Occipital lobe (tissue), 2 donors: ENCODE measurements at regions not wholly inside any gene's neighbourhood (a gene's known extent, or its start where the extent isn't known, plus 50 kb on each side); places are given as distances from the start of the nearest gene placed in this dataset. TPM values are rescaled to one million over a fixed set of nuclear protein-coding genes. Genes with fewer than 3 reads are reported as not detected.

ENCODE experiments used
- DNase-seq: peaks from one replicate; lab custom pipeline; 2025; lab: John Stamatoyannopoulos, UW
- small RNA-seq: library from RNA; depleted of rRNA; stranded (forward); fragments of <200 nt; gene quantifications from one replicate; pipeline ENCODE3, GENCODE V24; 2014

DNA sequence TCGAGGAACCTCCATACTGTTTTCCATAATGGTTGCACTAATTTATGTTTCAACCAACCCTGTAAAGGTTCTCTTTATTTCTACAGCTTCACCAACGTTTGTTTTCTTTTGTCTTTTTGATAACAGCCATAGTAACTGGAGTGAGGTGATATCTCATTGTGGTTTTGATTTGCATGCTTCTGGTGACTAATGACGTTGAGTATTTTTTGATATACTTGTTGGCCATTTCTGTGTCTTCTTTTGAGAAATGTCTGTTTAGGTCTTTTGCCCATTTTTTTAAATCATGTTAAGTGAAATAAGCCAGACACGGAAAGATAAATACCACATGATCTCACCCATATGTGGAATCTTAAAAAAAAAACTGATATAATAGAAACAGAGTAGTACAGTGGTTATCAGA is 74.8 kb upstream of the SMIM21 start:
- no peak for DNase-seq

DNA sequence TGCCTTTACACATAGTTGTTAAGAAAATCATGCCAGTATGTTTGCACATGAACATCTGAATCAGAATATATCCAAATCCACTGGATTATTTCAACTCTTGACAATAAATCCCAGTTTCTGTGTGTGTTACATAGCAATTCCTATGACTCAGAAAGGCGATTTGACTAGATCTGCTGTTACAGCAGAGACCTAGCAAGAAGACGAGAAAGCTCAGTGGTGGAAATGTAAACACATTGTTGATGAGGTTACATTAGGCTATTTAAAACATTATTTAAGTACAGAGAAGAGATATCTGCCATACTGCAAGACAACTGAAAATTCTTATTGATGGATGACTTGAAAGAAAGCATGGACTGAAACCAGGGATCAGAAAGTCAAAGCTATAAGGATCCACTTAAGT is 73.0 kb upstream of the SMIM21 start:
- no peak for DNase-seq

DNA sequence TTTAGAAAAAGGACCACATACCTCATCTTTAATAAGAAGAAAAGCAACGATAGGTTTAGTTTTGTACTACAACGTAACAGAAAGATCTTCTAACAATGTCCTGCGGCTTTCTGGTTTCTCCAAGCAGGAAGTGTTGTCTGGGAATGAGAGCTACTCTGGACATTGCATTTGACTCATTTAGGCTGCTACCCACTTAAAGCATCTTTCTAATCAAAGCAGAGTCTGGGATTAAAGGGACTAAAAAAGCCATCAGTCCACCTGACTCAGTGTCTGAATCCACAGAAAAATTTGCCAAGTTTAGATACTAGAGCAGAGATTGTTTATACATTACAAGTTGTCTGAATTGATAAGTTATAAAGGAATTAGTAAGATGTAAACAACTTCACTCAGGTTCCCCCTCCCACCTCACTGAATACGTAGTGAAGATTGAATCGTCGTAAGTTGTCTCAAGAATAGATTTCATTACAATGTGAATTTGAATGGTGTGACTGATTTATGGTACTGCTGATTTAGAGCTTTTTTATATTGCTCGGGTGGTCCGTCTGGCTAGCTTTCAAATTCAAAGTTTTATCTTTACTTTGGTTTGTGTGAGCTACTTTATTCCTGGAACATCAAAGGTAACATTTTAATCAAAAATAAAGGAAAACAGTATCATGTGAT is 70.2 kb upstream of the SMIM21 start:
- no peak for DNase-seq

DNA sequence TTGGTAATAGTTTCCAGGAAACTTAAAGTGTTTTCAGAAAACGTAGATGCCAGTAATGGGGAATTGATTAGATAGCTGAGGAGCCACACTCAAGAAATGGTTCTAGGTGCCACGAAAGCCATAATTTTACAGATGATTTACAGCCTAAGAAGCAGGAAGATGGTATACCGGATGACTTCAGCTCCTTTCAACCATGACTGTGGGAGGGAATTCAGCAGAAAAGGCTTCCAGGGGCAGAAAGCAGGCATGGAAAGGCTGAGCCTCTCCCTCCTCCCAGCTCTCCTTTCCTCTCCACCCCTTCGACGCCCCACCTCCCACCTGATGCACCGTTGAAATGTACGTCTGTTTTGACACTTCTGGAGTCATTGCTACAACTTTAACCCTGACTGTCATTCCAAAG is 68.6 kb upstream of the SMIM21 start:
- DNase-seq: no peak

DNA sequence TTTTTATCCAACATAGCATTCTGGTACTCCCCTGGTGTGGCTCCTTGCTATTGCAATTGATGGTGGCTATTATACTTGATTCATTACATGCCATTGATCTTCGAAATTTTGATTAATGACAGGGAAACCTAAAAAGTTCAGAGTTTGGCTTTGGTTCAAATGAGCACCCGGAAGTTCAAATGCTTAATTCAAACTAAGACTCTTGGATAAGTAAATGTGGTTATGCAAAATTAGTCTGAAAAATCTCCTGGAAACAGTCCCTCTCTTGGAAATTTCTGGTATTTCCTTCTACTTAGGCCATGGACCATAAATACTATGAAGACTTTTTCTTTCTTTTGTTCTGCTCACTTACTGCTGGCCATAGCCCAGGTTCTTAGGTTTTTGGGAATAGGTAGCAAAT is 65.3 kb upstream of the SMIM21 start:
- DNase-seq: no peak

DNA sequence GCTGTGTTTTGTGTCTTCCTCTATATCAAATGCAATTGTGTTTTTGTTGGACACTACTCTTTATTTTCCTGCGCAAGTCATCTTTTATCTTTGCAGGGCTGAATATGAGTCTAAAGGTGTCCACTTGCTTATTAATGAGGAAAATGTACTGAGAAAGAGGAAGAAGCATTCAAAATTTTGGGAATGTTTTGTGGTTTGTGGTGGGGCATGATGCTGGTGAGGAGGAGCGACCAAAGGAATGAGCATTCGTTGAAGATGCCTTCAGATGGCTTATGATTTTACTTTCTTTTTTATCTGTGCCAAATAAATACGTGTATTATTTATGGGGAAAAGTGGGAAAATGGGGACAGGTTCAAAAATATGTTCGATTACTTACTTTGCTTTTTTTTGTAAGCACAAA is 63.9 kb upstream of the SMIM21 start:
- DNase-seq: no peak

DNA sequence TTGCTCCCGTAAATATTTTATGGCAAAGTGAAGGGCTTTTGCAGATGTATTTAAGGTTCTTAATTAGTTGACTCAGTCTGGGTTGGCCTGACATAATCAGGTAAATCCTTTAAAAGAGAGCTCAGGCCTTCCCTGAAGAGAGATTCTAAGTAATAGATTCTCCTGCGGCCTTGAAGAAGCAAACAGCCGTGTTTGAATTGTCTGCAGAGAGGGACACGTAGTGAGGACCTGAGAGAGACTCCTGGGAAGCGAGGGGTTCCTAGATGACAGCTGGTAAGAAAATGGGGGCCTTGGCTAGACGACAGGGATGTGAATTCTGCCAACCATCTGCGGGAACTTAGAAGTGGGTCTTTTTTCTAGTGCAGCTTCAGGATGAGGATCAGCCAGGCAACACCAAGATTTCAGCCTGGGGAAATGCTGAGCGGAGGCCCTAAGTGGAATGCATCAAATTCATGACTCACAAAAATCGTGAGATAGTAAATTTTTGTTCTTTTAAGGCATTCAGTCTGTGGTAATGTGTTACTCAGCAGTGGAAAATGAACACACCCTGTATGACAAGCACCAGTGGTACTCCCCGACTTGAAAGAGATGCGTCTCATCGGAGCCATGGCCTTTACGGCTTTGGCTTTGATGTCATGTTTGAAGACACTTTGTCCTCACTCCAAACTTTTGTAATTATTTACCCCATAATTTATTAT is 62.1 kb upstream of the SMIM21 start:
- DNase-seq: no peak

DNA sequence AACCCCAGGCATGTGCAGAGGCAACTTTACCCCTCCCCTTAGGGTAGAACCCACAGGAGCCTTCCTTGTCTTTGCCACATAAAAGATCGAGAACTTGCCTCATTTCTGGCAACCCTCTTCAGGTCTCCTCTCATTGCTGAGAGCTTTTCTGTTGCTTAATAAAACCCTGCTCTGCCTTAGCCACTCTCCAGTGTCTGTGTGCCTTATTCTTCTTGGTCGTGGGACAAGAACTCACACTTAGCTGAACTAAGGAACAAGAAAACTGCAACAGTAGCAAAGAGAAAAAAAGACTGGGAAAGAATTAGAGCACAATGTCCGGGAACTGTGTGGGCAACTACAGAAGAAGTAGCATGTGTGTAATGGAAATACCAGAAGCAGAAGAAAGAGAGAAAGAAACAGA is 56.2 kb upstream of the SMIM21 start:
- no peak for DNase-seq

DNA sequence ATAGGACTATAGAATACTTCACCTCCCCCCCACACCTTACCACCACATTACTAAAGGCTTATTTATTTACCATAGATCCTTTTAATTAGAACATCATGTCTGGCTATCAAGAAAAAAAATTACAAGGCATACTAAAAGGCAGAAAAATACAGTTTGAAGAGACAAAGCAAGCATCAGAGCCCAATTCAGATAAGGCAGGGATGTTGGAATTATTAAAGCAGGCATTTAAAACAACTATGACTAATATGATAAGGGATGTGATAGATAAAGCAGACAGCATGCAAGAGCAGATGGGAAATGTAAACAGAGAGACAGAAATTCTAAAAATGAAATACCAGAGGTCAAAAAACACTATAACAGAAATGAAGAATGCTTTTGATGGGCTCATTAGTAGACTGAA is 55.4 kb upstream of the SMIM21 start:
- DNase-seq: no peak

DNA sequence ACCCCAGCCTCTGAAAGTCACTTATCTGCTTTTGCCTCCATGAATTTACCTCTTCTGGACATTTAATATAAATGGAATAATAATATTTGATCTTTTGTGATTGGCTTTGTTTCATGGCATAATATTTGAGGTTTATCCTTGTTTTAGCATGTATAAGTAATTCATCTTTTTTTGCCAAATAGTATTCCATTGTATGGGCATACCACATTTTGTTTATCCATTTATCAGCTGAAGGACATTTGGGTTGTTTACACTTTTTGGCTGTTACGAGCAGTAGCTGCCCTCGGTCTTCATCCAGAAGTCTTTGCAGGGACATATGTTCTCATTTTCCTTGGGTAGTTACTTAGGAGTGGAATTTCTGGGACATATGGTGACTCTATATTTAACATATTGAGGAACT is 53.0 kb upstream of the SMIM21 start:
- no peak for DNase-seq

DNA sequence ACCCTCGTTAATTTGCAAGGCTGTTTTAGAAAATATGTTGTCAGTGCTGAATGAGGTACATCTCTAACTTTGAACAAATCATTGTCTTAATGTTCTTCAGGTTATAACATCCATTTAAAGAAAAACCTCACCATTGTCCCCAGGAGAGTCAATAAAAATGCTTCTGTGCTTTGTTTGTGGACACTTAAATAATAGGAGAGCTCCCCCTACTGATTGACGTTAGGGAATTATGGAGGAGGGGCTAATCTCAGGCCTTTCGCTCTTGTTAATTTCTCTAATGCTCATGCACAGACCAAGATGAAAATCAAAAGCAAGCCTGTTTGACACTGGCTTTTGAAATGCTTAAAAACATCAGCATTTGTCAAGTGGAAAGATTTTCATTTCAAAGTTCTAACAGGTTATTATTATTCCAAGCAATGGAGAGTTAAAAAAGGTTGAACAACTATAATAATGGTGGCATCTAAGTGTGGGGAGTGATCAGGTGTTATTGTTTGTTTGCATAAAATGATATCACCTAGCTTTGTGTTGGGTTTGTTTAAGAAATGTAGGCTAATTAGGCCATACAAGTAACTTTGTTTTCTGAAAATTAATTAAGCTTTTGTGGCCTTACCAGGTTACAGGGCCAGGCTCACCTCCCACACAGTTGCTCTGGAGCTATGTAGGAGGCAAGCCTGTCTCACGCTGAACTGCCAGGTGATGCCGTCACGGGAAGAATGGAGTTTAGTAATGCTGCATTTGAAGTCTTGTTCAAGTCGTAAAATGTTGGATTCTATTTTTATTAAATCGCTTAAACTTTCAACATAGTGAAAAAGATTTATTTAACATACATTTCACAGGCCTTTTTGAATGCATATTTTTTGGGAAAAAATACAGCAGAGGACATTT is 51.7 kb upstream of the SMIM21 start:
- no peak for DNase-seq

DNA sequence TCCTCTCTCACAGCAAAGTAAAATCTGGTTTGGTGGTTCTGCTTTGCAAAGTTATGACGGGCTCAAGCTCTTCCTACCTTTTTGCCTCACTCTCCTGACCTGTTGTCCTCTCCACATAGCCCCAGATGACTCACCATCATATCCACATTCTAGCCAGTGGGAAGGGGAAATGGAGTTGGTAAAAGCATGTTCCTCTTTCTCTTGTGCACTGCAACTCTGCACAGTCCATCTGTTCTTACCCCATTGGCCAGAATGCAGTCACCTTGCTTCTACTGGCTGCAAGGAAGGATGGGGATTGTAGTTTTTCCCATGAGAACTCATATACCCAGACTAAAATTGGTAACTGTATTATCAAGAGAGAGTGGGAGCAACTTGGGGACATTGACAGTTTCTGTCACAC is 50.4 kb upstream of the SMIM21 start:
- no peak for DNase-seq

Small RNA genes lying in the stretch of these regions (small RNA-seq; reads per million reads assigned to genes)
- gene AC021506.2: not detected
